Heart right ventricle (tissue), 16 donors: ENCODE measurements at regions not wholly inside any gene's neighbourhood (a gene's known extent, or its start where the extent isn't known, plus 50 kb on each side); places are given as distances from the start of the nearest gene placed in this dataset.

Experiments
- ATAC-seq, 8 donors: fragments of 200-7000 bp; cut with Tn5 transposase; one replicate each; pipeline ENCODE4 v1.9.1; 2020; ENCODE audit warnings: mild to moderate bottlenecking in 8 of 8, moderate library complexity in 8 of 8, moderate number of reproducible peaks in 1 of 8
- DNase-seq, 2 donors: peaks; one replicate each; pipeline ENCODE4 v3.0.0-alpha.2; 2020
- H3K27ac ChIP-seq, 10 donors: fragments of 200-600 bp; sonication (generic) in 2 of 10; one replicate each; pipeline versions ENCODE4 v1.5.0 to v1.8.0; 2020 to 2022; ENCODE audit warnings: mild to moderate bottlenecking in 3 of 10
- H3K27me3 ChIP-seq, 7 donors: fragments of 200-600 bp; one replicate each; pipeline ENCODE4 v1.8.0; 2021 to 2022; ENCODE audit warnings: mild to moderate bottlenecking in 2 of 7
- H3K36me3 ChIP-seq, 9 donors: fragments of 200-600 bp; sonication (generic) in 1 of 9; one replicate each; pipeline versions ENCODE4 v1.5.0 to v1.8.0; 2020 to 2022; ENCODE audit warnings: mild to moderate bottlenecking in 2 of 9
- H3K4me1 ChIP-seq, 9 donors: fragments of 200-600 bp; sonication (generic) in 1 of 9; one replicate each; pipeline versions ENCODE4 v1.5.0 to v1.8.0; 2020 to 2022; ENCODE audit warnings: mild to moderate bottlenecking in 4 of 9
- H3K4me3 ChIP-seq, 10 donors: fragments of 200-600 bp; sonication (generic) in 2 of 10; one replicate each; pipeline versions ENCODE4 v1.5.0 to v1.8.0; 2020 to 2022; ENCODE audit warnings: mild to moderate bottlenecking in 7 of 10, moderate library complexity in 2 of 10
- H3K9me3 ChIP-seq, 11 donors: fragments of 200-600 bp in 10 of 11; sonication (generic) in 2 of 11; one replicate each; pipeline versions ENCODE4 v1.5.0 to v1.8.0; 2013 to 2022; ENCODE audit warnings: mild to moderate bottlenecking in 2 of 11, control low read depth in 1 of 11, moderate library complexity in 1 of 11
- WGBS, 2 donors: extraction: QIAGEN DNeasy Blood & Tissue Kit; methylation state at CpG; one replicate each; pipeline ENCODE4 v1.1.7; 2013; ENCODE audit warnings: inconsistent platforms in 1 of 2; 5-methylcytosine and 5-hydroxymethylcytosine counted together
- intact Hi-C, 10 donors: fragments of 100-400 bp; cut with DNase I; formaldehyde crosslinking; loops; one replicate each; pipeline versions ENCODE4 v1.11.1 to v1.14.2; 2022
- TF ChIP-seq, protein P1 (sequence below), 9 donors: fragments of 200-600 bp; sonication (generic) in 2 of 9; IDR thresholded peaks; one replicate each; pipeline versions ENCODE4 v1.5.0 to v1.8.0; 2021 to 2022; ENCODE audit warnings: antibody characterized with exemption in 9 of 9, mild to moderate bottlenecking in 5 of 9, moderate library complexity in 1 of 9
- donor health status: Arrhythmogenic right ventricular cardiomyopathy.
- donor health status: ischemic (EF 13 %, LVEDD 7.1; RV severe dilation, severe dysfunction).
- donor health status: healthy with polysubstance abuse.
- donor health status: DM: no; HTN: yes; CAD: no.
- donor health status: DM: no; HTN: no; CAD: no.
- donor health status: ischemic (EF 25% LVEDD 6.9; RV normal size, moderate dysfunction).
- donor health status: ischemic (EF 25% LVEDD 5.7; RV mildly dilated, moderate dysfunction).
- donor health status: healthy.
- donor health status: DM: yes; HTN: yes; CAD: no.
- donor health status: Ischemic cardiomyopathy.
- donor health status: ischemic (EF 35%, LVEDD 5.7; RV mildly dilated, moderate dysfunction).
- donor health status: nonischemic (EF 11% LVEDD 7.7; RV severe dilation, severe dysfunction).
- donor health status: DM: yes; HTN: yes; CAD: no.
- donor health status: PGD.
- donor health status: ischemic (EF 29% LVEDD 5.4; RV normal size, mild dysfunction).
- donor health status: nonischemic (EF 23%, LVEDD 6.1; RV moderate dilation, normal function).

DNA sequence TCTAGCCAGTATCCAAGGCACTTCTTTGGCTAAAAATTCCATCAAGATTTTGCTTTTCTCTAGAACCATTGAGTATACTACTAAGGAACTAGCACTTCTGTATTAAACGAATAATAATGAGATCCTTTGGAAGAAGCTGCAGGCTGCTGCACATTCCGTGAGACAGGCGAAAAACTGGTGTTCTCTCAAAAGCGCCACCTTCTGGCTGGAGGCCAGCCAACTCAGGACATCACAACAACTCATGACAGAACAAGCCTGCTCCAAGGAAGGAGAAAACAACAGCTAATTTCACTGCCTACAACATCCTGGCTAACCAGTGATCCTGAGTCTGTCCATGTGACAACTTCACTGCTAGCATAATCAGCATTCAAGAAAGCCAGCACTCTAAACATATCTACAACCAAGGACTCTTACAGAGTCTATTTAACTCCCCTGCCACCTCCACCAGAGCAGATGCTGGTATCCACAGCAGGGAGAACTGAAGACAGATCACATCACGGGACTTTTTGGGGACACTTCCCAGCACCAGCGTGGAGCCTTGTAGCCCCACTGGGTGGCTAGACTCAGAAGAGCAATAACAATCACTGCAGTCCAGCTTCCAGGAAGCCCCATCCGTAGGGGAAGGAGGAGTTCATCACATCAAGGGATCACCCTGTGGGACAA, 150.5 kb downstream of the YTHDC2 start:
- H3K27ac ChIP-seq = no peak overlapping the region
- ATAC-seq = no peak

DNA sequence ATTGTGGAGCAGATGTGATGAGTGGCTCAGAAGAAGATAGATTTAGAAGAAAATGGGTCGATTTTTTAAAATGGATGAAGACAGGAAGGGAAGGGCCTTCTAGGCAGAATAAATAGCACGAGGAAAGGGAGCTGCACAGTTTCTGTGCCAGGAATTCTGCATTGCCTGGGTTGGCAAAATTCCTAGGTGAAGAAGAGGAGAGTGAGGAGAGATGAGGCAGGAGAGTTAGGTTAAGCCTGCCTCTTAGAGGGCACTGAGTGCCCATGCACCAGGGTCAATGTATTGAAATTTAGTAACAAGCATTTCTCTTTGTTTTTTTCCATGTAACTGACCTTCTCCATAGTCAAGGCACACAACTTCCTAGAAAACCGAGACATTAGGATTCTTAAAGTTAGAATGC, 159.5 kb downstream of the YTHDC2 start:
- Histone ChIP-seq H3K4me1 (no peaks in the 10 kb centered on the region), H3K27ac (no peak overlapping the region), H3K4me3 (no peak overlapping the region), H3K9me3 (peaks cover 0 to 23% (median 0%) of the 10 kb centered on the region in 11 donors), H3K36me3 (no peaks in the 10 kb centered on the region), H3K27me3 (no peaks in the 10 kb centered on the region)
- whole genome bisulfite sequencing, 2 donors = 47 to 60% methylated on average over 3 of the region's 3 CpGs
- ATAC-seq (no peak), DNase-seq (no peak)
- intact Hi-C loops = loop anchor here in 3 of 10 donors (10.0 kb wide), 3 partner anchors 772 to 1392 kb away; no protein-coding TSS in a partner anchor
- TF ChIP-seq, protein P1, sequence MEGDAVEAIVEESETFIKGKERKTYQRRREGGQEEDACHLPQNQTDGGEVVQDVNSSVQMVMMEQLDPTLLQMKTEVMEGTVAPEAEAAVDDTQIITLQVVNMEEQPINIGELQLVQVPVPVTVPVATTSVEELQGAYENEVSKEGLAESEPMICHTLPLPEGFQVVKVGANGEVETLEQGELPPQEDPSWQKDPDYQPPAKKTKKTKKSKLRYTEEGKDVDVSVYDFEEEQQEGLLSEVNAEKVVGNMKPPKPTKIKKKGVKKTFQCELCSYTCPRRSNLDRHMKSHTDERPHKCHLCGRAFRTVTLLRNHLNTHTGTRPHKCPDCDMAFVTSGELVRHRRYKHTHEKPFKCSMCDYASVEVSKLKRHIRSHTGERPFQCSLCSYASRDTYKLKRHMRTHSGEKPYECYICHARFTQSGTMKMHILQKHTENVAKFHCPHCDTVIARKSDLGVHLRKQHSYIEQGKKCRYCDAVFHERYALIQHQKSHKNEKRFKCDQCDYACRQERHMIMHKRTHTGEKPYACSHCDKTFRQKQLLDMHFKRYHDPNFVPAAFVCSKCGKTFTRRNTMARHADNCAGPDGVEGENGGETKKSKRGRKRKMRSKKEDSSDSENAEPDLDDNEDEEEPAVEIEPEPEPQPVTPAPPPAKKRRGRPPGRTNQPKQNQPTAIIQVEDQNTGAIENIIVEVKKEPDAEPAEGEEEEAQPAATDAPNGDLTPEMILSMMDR (IDR thresholded peaks at IDR 0.05) = no peak

More for the DNA sequence above, 150.5 kb downstream of the YTHDC2 start:
- Histone ChIP-seq H3K9me3 (peaks cover 0 to 15% (median 0%) of the 10 kb centered on the region in 11 donors), H3K4me3 (no peak overlapping the region), H3K4me1 (no peaks in the 10 kb centered on the region), H3K27me3 (peaks cover 0 to 14% (median 7%) of the 10 kb centered on the region in 7 donors), H3K36me3 (no peaks in the 10 kb centered on the region)
- DNase-seq = peak; percentile 11 to 45
- 60 to 64% methylated on average over 7 of the region's 7 CpGs for WGBS, 2 donors
- TF ChIP-seq, protein P1 (IDR thresholded peaks at IDR 0.05) = peak in 2 of 9 donors; percentile 33 to 55
- intact Hi-C loops = no loop called here

DNA sequence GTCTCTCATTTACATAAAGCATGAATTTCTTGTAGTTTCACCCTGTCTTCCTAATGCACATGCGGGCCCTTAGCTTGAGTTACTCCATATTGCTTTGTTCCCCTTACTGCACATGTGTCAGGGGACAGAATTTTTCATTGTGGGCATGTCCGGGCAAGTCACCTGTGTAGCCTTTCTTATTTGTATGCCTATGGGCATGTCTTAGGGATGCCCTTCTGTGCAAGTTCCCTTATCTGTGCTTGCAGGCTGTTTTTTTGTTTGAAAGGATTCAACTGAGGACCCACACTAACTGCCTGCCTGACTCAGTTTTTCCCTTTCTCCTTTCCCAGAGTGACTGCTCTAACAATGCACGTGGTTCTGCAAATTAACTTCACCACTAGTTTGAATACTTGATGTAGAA, 161.7 kb downstream of the YTHDC2 start:
- TF ChIP-seq, protein P1 (IDR thresholded peaks at IDR 0.05) = no peak
- Histone ChIP-seq H3K27me3 (no peaks in the 10 kb centered on the region), H3K4me3 (no peak overlapping the region), H3K4me1 (no peaks in the 10 kb centered on the region), H3K27ac (no peak overlapping the region), H3K9me3 (peaks cover 0 to 11% (median 0%) of the 10 kb centered on the region in 11 donors), H3K36me3 (no peaks in the 10 kb centered on the region)
- no peak for DNase-seq
- 91 to 93% methylated on average over 3 of the region's 3 CpGs for WGBS, 2 donors
- intact Hi-C loops = loop anchor here in 7 of 10 donors (5.0 to 10.0 kb wide), 7 partner anchors 63 to 1390 kb away; no protein-coding TSS in a partner anchor
- no peak for ATAC-seq

DNA sequence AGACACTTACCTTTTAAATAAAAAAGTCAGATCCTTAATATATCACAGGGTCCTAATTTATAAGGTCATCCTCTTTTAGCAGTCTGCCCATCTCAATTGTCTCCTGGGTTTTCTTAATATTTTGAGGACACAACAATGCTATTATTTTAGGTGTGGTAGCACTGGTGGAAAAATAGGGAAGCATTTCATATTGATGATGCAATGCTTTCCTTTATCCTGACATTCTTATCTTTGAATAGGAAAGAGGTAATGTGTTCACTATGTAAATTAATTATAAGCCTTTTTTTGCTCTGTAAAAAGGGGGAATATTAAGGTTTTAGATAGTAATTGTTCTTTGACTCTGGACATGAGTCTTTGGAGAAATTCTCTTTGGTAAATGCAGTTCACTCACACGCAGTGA, 164.7 kb downstream of the YTHDC2 start:
- no peak overlapping the region for H3K27ac ChIP-seq
- no peaks in the 10 kb centered on the region for H3K4me1 ChIP-seq
- WGBS, 2 donors = 15 to 21% methylated on average over 1 of the region's 1 CpG
- intact Hi-C loops = loop anchor here in 8 of 10 donors (2.0 to 10.0 kb wide), 9 partner anchors 66 to 1391 kb away; no protein-coding TSS in a partner anchor
- H3K36me3 ChIP-seq = no peaks in the 10 kb centered on the region
- ATAC-seq (no peak), DNase-seq (no peak)
- H3K4me3 ChIP-seq = no peak overlapping the region
- no peaks in the 10 kb centered on the region for H3K27me3 ChIP-seq
- TF ChIP-seq, protein P1 (IDR thresholded peaks at IDR 0.05) = no peak
- H3K9me3 ChIP-seq = peaks cover 0 to 11% (median 0%) of the 10 kb centered on the region in 11 donors
